ENCODE measurements at regions not wholly inside any gene's neighbourhood (a gene's known extent, or its start where the extent isn't known, plus 50 kb on each side); places are given as distances from the start of the nearest gene placed in this dataset.

- TF ChIP-seq SP1 (IDR thresholded peaks at IDR 0.05) (no peak), SUZ12 (IDR thresholded peaks at IDR 0.05) (no peak), ELF4 (IDR thresholded peaks at IDR 0.05) (no peak), BHLHE40 (IDR thresholded peaks at IDR 0.05; ENCODE audit: borderline replicate concordance) (no peak), ZNF384 (IDR thresholded peaks at IDR 0.05) (no peak), NFRKB (IDR thresholded peaks at IDR 0.05) (no peak), FOXM1 (IDR thresholded peaks at IDR 0.05; ENCODE audit: borderline replicate concordance) (no peak), TARDBP (IDR thresholded peaks at IDR 0.05) (no peak), FOXK2 (IDR thresholded peaks at IDR 0.05) (no peak), ARNT (IDR thresholded peaks at IDR 0.05) (no peak), HDGF (IDR thresholded peaks at IDR 0.05; ENCODE audit: borderline replicate concordance) (no peak), CTBP1 (IDR thresholded peaks at IDR 0.05; ENCODE audit: borderline replicate concordance) (no peak), LEF1 (IDR thresholded peaks at IDR 0.05; ENCODE audit: borderline replicate concordance) (no peak)
- TF ChIP-seq, protein P1, sequence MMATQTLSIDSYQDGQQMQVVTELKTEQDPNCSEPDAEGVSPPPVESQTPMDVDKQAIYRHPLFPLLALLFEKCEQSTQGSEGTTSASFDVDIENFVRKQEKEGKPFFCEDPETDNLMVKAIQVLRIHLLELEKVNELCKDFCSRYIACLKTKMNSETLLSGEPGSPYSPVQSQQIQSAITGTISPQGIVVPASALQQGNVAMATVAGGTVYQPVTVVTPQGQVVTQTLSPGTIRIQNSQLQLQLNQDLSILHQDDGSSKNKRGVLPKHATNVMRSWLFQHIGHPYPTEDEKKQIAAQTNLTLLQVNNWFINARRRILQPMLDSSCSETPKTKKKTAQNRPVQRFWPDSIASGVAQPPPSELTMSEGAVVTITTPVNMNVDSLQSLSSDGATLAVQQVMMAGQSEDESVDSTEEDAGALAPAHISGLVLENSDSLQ (IDR thresholded peaks at IDR 0.05) = no peak
These were observed 713.8 kb upstream of the RBFOX1 start for GRCh38 chr16:6618874-6619273.
